IPS-20b (cell line): ENCODE measurements at regions not wholly inside any gene's neighbourhood (a gene's known extent, or its start where the extent isn't known, plus 50 kb on each side); places are given as distances from the start of the nearest gene placed in this dataset.

Source experiments
- H3K27ac ChIP-seq: one replicate; pipeline ENCODE4 v1.5.1; 2013; ENCODE audit warnings: low read length
- H3K27me3 ChIP-seq: 2 replicates; pipeline ENCODE4 v1.6.1; 2013; ENCODE audit warnings: mild to moderate bottlenecking, low read length, inconsistent platforms; ENCODE audit not compliant: insufficient read depth
- H3K36me3 ChIP-seq: 2 replicates; pipeline ENCODE4 v1.6.1; 2013; ENCODE audit warnings: low read depth, mild to moderate bottlenecking, inconsistent platforms, low read length, moderate library complexity; ENCODE audit not compliant: insufficient read depth
- H3K4me1 ChIP-seq: 2 replicates; pipeline ENCODE4 v1.6.1; 2013; ENCODE audit warnings: mild to moderate bottlenecking, control low read depth, inconsistent platforms, low read length, moderate library complexity; ENCODE audit not compliant: insufficient read depth
- H3K4me3 ChIP-seq: 2 replicates; pipeline ENCODE4 v1.5.1; 2013; ENCODE audit warnings: mild to moderate bottlenecking, low read length, inconsistent platforms
- H3K9ac ChIP-seq: 2 replicates; pipeline ENCODE4 v1.6.1; 2013; ENCODE audit warnings: low read depth, mild to moderate bottlenecking, inconsistent platforms, low read length, moderate library complexity
- H3K9me3 ChIP-seq: 2 replicates; pipeline ENCODE4 v1.6.1; 2013; ENCODE audit warnings: mild to moderate bottlenecking, low read depth, low read length, inconsistent platforms; ENCODE audit not compliant: insufficient read depth

DNA sequence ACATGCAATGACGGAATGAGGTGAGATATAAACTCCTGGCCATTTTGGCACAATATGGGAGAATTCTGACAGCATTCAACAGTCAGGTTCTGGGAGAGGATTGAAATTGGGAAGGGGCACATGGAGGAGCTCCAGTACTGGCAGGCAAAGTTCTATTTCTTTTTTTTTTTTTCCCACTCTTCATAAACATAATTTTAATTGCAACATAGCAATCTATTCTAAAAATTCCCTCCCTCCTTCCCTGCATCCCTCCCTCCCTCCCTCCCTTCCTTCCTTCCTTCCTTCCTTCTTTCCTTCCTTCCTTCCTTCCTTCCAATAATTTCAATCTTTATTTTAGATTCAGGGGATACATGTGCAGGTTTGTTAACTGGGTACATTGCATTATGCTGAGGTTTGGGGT, 93.2 kb downstream of the PTCSC3 start:
- Histone ChIP-seq H3K27me3 (no peaks in the 10 kb centered on the region), H3K27ac (no peak overlapping the region), H3K9me3 (no peaks in the 10 kb centered on the region), H3K4me3 (no peak overlapping the region), H3K36me3 (no peaks in the 10 kb centered on the region), H3K4me1 (no peaks in the 10 kb centered on the region), H3K9ac (no peak overlapping the region)

DNA sequence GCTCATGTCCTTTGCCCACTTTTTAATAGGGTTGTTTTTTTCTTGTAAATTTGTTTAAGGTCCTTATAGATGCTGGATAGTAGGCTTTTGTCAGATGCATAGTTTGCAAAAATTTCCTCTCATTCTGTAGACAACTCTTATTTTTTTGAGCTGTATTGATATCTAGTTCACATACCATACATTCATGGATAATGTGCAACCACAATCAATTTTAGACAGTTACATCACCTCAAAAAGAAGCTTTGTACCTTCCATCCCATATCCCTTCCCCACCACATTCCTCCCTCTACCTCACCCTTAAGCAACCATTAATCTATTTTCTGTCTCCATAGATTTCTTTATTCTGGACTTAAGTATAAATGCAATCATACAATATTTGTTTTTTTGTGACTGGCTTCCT, 98.4 kb downstream of the PTCSC3 start:
- Histone ChIP-seq H3K9ac (no peak overlapping the region), H3K27me3 (no peaks in the 10 kb centered on the region), H3K36me3 (no peaks in the 10 kb centered on the region), H3K9me3 (no peaks in the 10 kb centered on the region), H3K4me1 (no peaks in the 10 kb centered on the region), H3K27ac (no peak overlapping the region), H3K4me3 (no peak overlapping the region)

DNA sequence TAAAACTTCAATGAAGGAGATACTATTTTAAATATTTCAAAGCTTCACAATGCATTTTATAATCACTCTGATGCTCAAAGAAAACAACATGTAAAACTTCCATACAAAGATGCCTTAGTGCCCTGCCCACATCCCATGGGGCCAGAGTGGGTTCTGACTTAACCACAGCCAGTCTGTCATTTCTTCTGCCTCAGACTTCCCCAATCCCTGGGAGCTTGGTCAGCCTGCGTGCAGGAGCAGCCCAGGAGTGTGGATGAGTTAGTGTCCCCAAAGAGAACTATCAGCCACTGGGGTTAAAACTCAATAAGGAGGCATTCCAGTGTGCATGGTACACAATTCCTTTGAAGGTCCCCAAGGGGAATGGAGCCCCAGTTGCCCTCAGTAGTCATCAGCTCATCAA, 100.3 kb downstream of the PTCSC3 start:
- no peaks in the 10 kb centered on the region for H3K4me1 ChIP-seq
- H3K9me3 ChIP-seq = no peaks in the 10 kb centered on the region
- no peak overlapping the region for H3K27ac ChIP-seq
- H3K9ac ChIP-seq = no peak overlapping the region
- H3K36me3 ChIP-seq = no peaks in the 10 kb centered on the region
- H3K27me3 ChIP-seq = no peaks in the 10 kb centered on the region
- no peak overlapping the region for H3K4me3 ChIP-seq

DNA sequence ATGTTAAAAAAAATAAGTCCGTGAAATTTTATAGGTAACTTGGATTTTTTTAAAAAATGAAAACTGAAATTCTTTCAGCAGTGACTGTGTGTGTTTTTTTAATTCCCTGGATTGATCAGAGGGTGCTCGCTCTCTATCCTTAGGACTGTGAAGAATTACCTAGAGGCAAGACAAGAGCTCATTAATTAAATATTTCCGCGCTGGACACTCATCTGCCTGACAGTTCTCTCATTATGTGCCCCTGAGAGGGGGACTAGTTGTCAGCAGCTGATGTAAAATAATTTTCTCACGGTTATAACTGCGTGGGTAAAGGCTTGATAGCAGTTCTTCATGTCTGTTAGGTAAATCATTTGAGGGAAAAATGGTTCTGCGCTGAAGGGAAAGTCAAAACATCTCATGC, 101.3 kb downstream of the PTCSC3 start:
- no peaks in the 10 kb centered on the region for H3K36me3 ChIP-seq
- no peaks in the 10 kb centered on the region for H3K27me3 ChIP-seq
- H3K4me1 ChIP-seq = no peaks in the 10 kb centered on the region
- no peaks in the 10 kb centered on the region for H3K9me3 ChIP-seq
- H3K9ac ChIP-seq = no peak overlapping the region
- H3K4me3 ChIP-seq = no peak overlapping the region
- no peak overlapping the region for H3K27ac ChIP-seq

DNA sequence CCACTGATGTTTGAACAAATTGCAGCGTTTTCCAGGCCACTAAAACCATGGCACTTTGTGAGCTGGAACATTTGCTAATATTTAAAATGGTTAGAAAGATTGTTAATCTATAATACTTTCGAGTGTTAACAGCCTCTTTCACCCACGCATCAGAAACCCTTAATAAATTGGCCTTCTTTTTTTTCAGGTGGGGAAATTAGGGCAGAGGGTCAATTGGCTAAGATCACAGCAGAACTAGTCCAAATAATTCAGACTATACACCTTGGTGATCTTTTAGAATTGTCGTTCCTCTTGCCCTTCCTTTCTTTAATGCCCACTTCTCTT, 105.8 kb downstream of the PTCSC3 start:
- Histone ChIP-seq H3K4me3 (no peak overlapping the region), H3K4me1 (no peaks in the 10 kb centered on the region), H3K9me3 (no peaks in the 10 kb centered on the region), H3K9ac (no peak overlapping the region), H3K27ac (no peak overlapping the region), H3K27me3 (no peaks in the 10 kb centered on the region), H3K36me3 (no peaks in the 10 kb centered on the region)

DNA sequence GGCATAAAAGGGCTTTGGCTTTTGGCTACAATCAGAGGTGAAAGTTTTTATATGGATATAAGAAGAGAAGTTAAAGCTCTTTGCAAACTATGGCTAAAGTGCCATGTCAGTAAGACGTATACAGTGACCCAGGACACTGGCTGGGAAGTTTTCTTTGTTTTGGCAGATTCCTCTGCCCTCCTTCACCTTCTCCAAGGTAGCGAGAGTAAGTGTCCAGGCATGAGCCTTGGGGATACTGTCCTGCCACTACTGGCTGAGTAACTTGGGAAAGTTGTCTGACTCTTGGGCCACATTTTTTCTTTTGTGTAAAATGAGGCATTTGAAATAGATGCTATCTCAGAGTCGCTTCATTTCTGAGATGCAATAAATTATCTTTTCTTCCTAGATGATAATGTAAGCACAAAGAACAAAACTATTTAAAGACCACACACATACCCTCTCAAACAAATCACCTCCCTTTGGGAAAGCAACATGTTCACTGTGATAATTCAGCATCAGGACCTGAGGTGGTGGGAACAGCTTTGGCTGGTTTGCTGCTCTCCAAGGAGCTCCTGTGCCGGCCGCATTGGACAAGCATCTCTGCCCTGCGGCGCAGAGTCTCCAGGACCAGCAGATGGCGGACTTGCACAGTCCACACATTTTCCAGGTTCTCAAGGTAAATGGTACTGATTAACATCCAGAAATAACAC, 106.3 kb downstream of the PTCSC3 start:
- Histone ChIP-seq H3K27ac (no peak overlapping the region), H3K27me3 (no peaks in the 10 kb centered on the region), H3K9me3 (no peaks in the 10 kb centered on the region), H3K9ac (no peak overlapping the region), H3K36me3 (no peaks in the 10 kb centered on the region), H3K4me1 (no peaks in the 10 kb centered on the region), H3K4me3 (no peak overlapping the region)

DNA sequence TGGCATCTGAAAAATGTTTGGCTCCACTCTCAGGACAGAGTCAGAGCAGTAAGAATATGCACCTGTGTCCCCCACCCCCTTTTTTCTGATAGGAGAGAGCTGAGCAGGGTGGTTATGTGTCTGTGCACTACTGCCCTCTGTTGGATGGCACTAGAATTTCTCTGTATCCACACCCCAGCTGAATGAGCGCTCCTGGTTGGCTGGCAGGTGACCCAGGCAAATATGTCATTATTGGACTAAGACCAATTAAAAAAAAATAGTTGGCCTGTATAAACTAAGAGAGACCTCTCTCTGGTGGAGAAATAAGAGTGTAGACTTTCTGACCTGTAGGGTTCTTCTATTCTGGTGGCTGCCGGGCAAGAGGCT, 107.0 kb downstream of the PTCSC3 start:
- Histone ChIP-seq H3K27me3 (no peaks in the 10 kb centered on the region), H3K4me3 (no peak overlapping the region; the same call in 1 of the 2 replicates), H3K9me3 (no peaks in the 10 kb centered on the region), H3K36me3 (no peaks in the 10 kb centered on the region), H3K27ac (no peak overlapping the region), H3K4me1 (no peaks in the 10 kb centered on the region), H3K9ac (no peak overlapping the region)

DNA sequence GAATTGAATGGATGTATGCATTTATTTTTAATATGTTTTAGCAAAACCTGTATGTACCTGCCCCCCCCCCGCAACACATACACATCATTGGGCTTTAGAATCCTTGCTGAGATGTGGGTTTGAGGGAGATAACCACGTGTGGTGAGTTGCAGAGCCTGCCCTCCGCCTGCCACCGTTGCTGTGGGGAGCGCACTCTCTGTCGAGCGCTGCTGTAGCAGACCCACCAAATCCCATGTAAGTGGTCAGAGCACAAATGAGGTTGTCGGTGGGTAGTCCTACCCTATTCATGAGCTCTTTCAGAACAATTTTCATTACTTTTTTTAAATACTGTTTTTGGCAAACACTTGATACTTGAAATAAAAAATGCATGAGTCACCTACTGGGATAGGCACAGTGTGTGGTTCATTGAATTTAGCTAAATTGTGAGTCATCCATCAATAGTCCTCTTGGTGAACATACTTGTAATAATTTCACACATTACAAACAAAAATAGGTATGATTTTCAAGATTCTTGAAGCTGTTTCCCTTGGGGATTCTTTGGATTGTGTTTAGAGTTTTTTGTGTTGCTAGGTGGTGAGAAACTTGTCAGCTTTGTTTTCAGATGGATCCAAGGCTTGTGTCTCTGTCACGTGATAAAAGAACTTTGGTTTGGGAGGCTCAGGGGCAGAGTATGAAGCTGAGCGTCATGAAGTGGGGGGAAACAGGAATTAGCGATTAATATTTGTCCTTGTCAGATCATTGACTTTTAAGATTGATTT, 107.6 kb downstream of the PTCSC3 start:
- H3K27ac ChIP-seq = no peak overlapping the region
- H3K9ac ChIP-seq = no peak overlapping the region
- no peaks in the 10 kb centered on the region for H3K27me3 ChIP-seq
- no peaks in the 10 kb centered on the region for H3K36me3 ChIP-seq
- H3K9me3 ChIP-seq = no peaks in the 10 kb centered on the region
- no peaks in the 10 kb centered on the region for H3K4me1 ChIP-seq
- H3K4me3 ChIP-seq = no peak overlapping the region; the same call in 1 of the 2 replicates

DNA sequence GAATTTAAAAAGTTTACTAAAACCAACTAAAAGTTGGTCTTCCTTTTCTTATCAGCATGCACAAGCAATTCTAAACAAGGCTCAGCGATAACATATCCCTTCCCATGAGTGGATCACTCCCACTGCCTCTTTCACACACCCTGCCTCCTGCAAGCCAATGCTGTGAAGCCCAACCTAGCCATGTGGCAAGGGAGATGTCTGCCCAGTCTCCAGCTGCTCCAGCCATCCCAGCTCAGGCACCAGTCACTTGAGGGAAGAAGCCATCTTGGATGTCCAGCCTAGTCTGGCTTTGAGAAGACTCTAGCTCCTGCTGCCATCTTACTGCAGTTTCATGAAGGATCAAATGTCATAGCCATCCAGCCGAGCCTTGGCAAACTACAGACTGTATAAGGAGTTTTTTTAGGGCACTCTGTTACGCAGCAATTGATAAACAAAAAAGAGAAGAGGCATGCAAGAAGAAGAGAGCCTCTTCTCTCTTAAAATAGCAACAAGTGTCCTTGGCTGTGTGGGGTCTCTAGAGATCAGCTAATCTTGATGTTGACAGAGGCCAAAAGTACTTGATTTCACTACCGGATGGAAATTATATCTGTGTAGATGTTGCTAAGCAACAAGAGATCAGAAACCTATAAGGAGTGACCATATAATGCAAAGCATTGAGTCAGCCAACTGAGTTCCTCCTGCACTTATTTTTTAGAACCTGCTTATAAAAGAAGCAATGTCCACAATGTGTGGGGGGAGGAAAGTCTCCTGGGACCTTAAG, 108.9 kb downstream of the PTCSC3 start:
- no peaks in the 10 kb centered on the region for H3K9me3 ChIP-seq
- H3K4me3 ChIP-seq = no peak overlapping the region
- H3K9ac ChIP-seq = no peak overlapping the region
- H3K4me1 ChIP-seq = no peaks in the 10 kb centered on the region
- no peak overlapping the region for H3K27ac ChIP-seq
- no peaks in the 10 kb centered on the region for H3K27me3 ChIP-seq
- no peaks in the 10 kb centered on the region for H3K36me3 ChIP-seq

DNA sequence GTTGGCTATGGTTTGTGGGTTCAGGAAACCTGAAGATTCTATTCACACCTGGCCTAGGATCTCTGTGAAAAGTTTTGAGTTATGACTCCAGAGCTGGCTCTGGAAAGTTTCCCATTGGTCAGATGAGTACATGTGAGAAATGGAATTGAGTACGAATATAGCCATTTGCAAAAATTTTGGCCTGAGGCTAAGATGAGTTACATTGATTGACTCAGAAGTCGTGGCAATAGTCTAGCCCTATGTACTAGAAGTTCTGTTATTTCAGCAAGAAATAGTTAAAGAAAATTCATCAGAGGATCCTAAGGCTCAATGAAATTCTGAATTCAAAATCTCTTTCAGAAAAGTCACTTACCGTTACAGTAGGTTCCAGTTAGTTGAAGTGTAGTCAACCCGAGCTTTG, 109.9 kb downstream of the PTCSC3 start:
- Histone ChIP-seq H3K9me3 (no peaks in the 10 kb centered on the region), H3K9ac (no peak overlapping the region), H3K27ac (no peak overlapping the region), H3K4me1 (no peaks in the 10 kb centered on the region), H3K27me3 (no peaks in the 10 kb centered on the region), H3K4me3 (no peak overlapping the region), H3K36me3 (no peaks in the 10 kb centered on the region)

DNA sequence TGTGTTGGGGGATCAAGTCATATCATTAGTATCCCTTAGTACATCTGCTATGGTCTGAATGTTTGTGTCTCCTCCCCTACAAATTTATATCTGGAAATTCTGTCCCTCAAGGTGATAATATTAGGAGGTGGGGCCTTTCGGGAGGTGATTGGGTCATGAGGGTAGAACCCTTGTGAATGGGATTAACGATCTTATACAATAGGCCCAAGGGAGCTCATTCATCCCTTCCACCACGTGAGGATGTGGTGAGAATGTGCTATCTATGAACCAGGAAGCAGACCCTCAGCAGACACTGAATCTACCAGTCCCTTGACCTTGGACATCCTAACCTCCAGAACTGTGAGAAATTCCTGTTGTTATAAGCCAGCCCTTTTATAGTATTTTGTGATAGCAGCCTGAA, 110.7 kb downstream of the PTCSC3 start:
- Histone ChIP-seq H3K9ac (no peak overlapping the region), H3K36me3 (no peaks in the 10 kb centered on the region), H3K4me1 (no peaks in the 10 kb centered on the region), H3K9me3 (no peaks in the 10 kb centered on the region), H3K27ac (no peak overlapping the region), H3K27me3 (no peaks in the 10 kb centered on the region), H3K4me3 (no peak overlapping the region)

DNA sequence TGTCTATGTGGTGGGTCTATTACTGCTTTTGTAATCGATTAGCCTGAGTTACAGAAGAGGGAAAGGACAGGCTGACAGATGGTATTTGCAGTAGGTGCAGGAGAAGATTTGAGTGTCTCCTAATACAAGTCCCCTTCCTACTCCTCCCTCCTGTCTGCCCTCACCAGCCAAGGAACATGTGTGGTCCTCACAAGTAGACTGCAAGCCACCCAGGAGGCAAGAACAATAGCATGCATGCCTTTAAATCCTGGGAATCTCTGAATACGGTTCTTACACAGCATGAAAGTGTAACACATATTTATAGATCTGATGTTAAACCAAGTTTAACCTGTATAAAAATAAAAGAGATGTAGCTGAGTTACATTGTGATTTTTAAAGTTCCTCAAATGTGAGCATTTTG, 117.0 kb downstream of the PTCSC3 start:
- Histone ChIP-seq H3K4me3 (no peak overlapping the region), H3K36me3 (no peaks in the 10 kb centered on the region), H3K27ac (no peak overlapping the region), H3K9ac (no peak overlapping the region), H3K4me1 (peaks cover 2% of the 10 kb centered on the region; the same call in 1 of the 2 replicates), H3K27me3 (no peaks in the 10 kb centered on the region), H3K9me3 (no peaks in the 10 kb centered on the region)
